ENCODE measurements at regions not wholly inside any gene's neighbourhood (a gene's known extent, or its start where the extent isn't known, plus 50 kb on each side); places are given as distances from the start of the nearest gene placed in this dataset.

DNA sequence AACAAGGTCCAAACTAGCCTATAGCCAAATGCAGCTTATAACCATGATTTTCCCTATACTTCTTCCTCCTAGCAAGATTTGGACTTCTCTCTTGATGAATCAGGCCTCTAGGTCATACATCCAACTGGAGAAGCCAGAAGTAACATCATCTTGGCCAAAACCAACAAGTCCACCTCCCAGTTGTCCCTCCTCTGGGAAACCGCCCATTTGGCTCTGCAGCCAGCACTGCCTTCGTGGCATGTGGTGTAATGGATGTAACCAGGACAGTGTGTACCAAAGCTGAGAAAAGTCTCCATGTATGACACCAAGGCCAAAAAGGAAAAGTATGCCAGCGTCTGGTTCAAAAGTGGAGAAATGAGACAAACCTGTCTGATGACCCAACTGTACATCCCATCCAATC lies 59.3 kb upstream of the VASH1 start:
- TF ChIP-seq, protein P1, sequence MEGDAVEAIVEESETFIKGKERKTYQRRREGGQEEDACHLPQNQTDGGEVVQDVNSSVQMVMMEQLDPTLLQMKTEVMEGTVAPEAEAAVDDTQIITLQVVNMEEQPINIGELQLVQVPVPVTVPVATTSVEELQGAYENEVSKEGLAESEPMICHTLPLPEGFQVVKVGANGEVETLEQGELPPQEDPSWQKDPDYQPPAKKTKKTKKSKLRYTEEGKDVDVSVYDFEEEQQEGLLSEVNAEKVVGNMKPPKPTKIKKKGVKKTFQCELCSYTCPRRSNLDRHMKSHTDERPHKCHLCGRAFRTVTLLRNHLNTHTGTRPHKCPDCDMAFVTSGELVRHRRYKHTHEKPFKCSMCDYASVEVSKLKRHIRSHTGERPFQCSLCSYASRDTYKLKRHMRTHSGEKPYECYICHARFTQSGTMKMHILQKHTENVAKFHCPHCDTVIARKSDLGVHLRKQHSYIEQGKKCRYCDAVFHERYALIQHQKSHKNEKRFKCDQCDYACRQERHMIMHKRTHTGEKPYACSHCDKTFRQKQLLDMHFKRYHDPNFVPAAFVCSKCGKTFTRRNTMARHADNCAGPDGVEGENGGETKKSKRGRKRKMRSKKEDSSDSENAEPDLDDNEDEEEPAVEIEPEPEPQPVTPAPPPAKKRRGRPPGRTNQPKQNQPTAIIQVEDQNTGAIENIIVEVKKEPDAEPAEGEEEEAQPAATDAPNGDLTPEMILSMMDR (IDR thresholded peaks at IDR 0.05), result no peak
- no peak for TF ChIP-seq POLR2A (IDR thresholded peaks at IDR 0.05)
